Loucy (cell line): ENCODE measurements at regions not wholly inside any gene's neighbourhood (a gene's known extent, or its start where the extent isn't known, plus 50 kb on each side); places are given as distances from the start of the nearest gene placed in this dataset.

Experiments
- EZH2phosphoT487 ChIP-seq: fragments of 200-600 bp; IDR thresholded peaks from 2 replicates; pipeline ENCODE4 v1.6.1; 2018; ENCODE audit warnings: antibody characterized with exemption, mild to moderate bottlenecking, moderate library complexity, borderline replicate concordance
- TF ChIP-seq, protein P1 (sequence below): fragments of 200-600 bp; sonication (generic); conservative IDR thresholded peaks from 2 replicates; pipeline ENCODE4 v1.5.1; 2014; ENCODE audit warnings: mild to moderate bottlenecking, antibody characterized with exemption, low read length

DNA sequence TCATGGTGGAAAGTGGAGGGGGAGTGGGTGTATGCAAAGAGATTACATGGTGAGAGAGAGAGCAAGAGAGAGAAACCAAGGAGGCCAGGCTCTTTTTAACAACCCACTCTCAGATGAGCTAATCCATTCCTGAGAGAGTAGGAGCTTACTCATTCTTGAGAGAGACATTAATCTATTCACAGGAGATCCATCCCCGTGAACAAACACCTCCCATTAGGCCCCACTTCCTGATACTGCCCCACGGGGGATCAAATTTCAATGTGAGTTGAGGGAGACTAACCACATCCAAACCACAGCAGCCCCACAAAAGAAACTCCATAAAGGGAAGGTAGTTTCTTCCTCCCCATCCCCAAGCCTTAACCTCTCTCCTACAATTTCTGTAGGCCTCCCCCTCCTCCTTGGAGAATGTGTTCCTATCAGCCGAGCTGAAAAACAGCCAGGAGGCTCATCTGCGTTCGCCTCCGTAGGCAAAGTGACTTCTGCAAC lies 450.0 kb downstream of the NPIPA7 start:
- TF ChIP-seq, protein P1, sequence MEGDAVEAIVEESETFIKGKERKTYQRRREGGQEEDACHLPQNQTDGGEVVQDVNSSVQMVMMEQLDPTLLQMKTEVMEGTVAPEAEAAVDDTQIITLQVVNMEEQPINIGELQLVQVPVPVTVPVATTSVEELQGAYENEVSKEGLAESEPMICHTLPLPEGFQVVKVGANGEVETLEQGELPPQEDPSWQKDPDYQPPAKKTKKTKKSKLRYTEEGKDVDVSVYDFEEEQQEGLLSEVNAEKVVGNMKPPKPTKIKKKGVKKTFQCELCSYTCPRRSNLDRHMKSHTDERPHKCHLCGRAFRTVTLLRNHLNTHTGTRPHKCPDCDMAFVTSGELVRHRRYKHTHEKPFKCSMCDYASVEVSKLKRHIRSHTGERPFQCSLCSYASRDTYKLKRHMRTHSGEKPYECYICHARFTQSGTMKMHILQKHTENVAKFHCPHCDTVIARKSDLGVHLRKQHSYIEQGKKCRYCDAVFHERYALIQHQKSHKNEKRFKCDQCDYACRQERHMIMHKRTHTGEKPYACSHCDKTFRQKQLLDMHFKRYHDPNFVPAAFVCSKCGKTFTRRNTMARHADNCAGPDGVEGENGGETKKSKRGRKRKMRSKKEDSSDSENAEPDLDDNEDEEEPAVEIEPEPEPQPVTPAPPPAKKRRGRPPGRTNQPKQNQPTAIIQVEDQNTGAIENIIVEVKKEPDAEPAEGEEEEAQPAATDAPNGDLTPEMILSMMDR = no peak
- no peak for TF ChIP-seq EZH2phosphoT487
